Testis (tissue), 2 donors: ENCODE measurements at regions not wholly inside any gene's neighbourhood (a gene's known extent, or its start where the extent isn't known, plus 50 kb on each side); places are given as distances from the start of the nearest gene placed in this dataset.

Experiments
- CTCF ChIP-seq, 3 experiments: fragments of 450-650 bp in 2 of 3; fragments of 200-600 bp in 1 of 3; sonication (generic) in 1 of 3; IDR thresholded peaks; one replicate each; pipeline ENCODE4 v1.5.1; 2016 to 2019; ENCODE audit warnings: antibody characterized with exemption in 3 of 3, mild to moderate bottlenecking in 2 of 3, moderate library complexity in 1 of 3
- POLR2A ChIP-seq: fragments of 450-650 bp; IDR thresholded peaks from one replicate; pipeline ENCODE4 v1.6.1; 2017; ENCODE audit warnings: antibody characterized with exemption, mild to moderate bottlenecking, moderate library complexity

- TF ChIP-seq CTCF (IDR thresholded peaks at IDR 0.05): no peak
- no peak for TF ChIP-seq POLR2A
These were observed 269.8 kb downstream of the SYK start for GRCh38 chr9:91071184-91071990.
